ENCODE measurements at regions not wholly inside any gene's neighbourhood (a gene's known extent, or its start where the extent isn't known, plus 50 kb on each side); places are given as distances from the start of the nearest gene placed in this dataset.
A peak's percentile ranks its signal among the peaks of the same experiment; 100 is the strongest.

DNA sequence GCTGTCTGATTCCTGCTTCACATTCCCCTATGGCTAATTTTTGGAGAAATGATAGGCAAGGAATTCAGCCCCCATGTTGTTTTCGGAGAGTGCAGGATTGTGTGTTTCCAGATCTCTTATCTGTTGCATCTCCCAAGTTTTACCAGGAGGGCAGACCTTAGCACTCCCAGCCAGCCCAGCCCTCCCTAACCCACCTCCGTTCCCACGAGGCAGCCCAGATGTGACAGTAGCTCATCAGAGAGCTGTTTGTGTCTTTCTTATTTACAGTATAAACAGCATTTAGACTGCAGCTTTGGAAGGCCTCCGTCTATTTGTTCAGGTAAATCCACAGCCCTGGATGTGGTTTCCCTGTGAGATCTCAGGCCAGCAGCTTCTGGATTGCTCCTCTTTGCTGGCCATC, 91.6 kb downstream of the THNSL2 start:
- 87 to 94% methylated on average over 3 to 4 of the region's 4 CpGs for WGBS, 2 experiments (ENCODE audit: insufficient coverage in 1 of 2, insufficient read length in 1 of 2)
- H3K4me1 ChIP-seq (ENCODE audit: control insufficient read depth, insufficient read depth, low read length), result no peaks in the 10 kb centered on the region
- peaks cover 83% of the 10 kb centered on the region for H3K27me3 ChIP-seq (ENCODE audit: control insufficient read depth, insufficient read depth, low read length, poor library complexity, severe bottlenecking)
- Mint-ChIP-seq H3K4me3 (no peak overlapping the region), H3K27ac (no peak overlapping the region), H3K9me3 (no peaks in the 10 kb centered on the region), H3K4me1 (peaks cover 5% of the 10 kb centered on the region), H3K27me3 (ENCODE audit: insufficient read depth) (peaks cover 89% of the 10 kb centered on the region), H3K36me3 (ENCODE audit: low read depth) (no peaks in the 10 kb centered on the region)
- no peaks in the 10 kb centered on the region for H3K36me3 ChIP-seq (ENCODE audit: control insufficient read depth, insufficient read depth, low read length)
- no peak overlapping the region for H3K9ac ChIP-seq (ENCODE audit: extremely low read depth, low read length, poor library complexity, severe bottlenecking)
- TF ChIP-seq, protein P1, sequence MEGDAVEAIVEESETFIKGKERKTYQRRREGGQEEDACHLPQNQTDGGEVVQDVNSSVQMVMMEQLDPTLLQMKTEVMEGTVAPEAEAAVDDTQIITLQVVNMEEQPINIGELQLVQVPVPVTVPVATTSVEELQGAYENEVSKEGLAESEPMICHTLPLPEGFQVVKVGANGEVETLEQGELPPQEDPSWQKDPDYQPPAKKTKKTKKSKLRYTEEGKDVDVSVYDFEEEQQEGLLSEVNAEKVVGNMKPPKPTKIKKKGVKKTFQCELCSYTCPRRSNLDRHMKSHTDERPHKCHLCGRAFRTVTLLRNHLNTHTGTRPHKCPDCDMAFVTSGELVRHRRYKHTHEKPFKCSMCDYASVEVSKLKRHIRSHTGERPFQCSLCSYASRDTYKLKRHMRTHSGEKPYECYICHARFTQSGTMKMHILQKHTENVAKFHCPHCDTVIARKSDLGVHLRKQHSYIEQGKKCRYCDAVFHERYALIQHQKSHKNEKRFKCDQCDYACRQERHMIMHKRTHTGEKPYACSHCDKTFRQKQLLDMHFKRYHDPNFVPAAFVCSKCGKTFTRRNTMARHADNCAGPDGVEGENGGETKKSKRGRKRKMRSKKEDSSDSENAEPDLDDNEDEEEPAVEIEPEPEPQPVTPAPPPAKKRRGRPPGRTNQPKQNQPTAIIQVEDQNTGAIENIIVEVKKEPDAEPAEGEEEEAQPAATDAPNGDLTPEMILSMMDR (conservative IDR thresholded peaks at IDR 0.05), result no peak
- no peak overlapping the region for H3K4me3 ChIP-seq (ENCODE audit: low read length)
- H3K27ac ChIP-seq (ENCODE audit: low read depth, low read length), result no peak overlapping the region
- no peak for DNase-seq
- no peaks in the 10 kb centered on the region for H3K9me3 ChIP-seq (ENCODE audit: control insufficient read depth, low read length)

DNA sequence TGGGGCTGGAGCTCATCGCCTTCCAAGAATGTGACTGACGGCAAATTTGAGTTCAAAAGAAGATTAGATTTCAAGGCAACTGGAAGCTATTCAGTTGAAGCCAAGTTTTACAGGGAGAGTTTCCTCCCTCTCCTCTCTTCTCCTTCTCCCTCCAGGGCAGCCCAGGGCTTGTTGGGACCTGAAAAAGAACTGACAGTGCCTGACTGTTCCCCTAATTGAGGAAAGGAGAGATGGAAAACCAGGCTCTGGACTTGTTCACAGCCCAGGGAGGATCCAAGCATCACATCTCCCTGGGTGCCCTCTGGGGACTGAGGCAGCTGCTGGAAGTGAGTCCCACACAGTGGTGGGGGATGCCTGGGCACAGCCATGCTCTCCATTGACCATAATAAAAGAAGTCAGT, 88.1 kb downstream of the THNSL2 start:
- DNase-seq, result no peak
- no peak overlapping the region for H3K4me3 ChIP-seq (ENCODE audit: low read length)
- Mint-ChIP-seq H3K36me3 (ENCODE audit: low read depth) (no peaks in the 10 kb centered on the region), H3K9me3 (no peaks in the 10 kb centered on the region), H3K27me3 (ENCODE audit: insufficient read depth) (peaks cover 91% of the 10 kb centered on the region), H3K27ac (no peak overlapping the region), H3K4me1 (peaks cover 11% of the 10 kb centered on the region), H3K4me3 (no peak overlapping the region)
- H3K9me3 ChIP-seq (ENCODE audit: control insufficient read depth, low read length), result no peaks in the 10 kb centered on the region
- no peaks in the 10 kb centered on the region for H3K36me3 ChIP-seq (ENCODE audit: control insufficient read depth, insufficient read depth, low read length)
- no peak overlapping the region for H3K27ac ChIP-seq (ENCODE audit: low read depth, low read length)
- H3K9ac ChIP-seq (ENCODE audit: extremely low read depth, low read length, poor library complexity, severe bottlenecking), result no peak overlapping the region
- H3K27me3 ChIP-seq (ENCODE audit: control insufficient read depth, insufficient read depth, low read length, poor library complexity, severe bottlenecking), result peaks cover 88% of the 10 kb centered on the region
- peaks cover 3% of the 10 kb centered on the region for H3K4me1 ChIP-seq (ENCODE audit: control insufficient read depth, insufficient read depth, low read length)
- TF ChIP-seq, protein P1 (conservative IDR thresholded peaks at IDR 0.05), result no peak
- 93 to 94% methylated on average over 2 of the region's 2 CpGs for WGBS, 2 experiments (ENCODE audit: insufficient coverage in 1 of 2, insufficient read length in 1 of 2)

DNA sequence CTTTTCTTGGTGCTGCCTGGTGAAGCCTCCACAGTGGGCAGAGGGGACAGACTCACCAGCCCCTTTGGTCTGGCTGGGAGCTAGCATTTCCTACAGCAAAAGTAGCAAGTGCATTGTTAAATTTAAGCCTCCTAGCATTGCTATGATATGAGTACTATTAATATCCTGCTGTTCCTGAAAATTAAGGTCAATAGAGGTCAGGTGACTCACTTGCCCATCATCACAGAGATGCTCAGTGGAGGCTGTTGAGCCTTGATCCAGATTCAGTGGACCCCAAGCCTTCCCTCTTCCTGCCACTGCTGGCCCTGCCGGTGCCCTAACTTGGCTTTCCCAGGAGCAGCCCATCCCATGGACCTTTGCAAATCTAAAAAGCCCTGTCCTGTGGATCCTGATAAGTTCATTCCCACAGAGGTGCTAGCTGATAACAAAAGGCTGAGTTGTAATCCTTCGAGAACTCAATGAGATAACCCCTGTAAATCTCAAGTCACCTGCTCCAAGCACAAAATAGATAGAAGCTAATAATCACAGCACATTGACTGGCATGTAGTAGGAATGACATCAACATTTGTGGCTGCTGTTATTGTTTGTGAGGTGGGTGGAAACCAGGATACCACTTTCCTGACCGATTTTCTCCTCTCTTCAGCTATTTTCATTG, 84.4 kb downstream of the THNSL2 start:
- TF ChIP-seq, protein P1 (conservative IDR thresholded peaks at IDR 0.05), result no peak
- no peaks in the 10 kb centered on the region for H3K9me3 ChIP-seq (ENCODE audit: control insufficient read depth, low read length)
- H3K4me1 Mint-ChIP-seq, result peaks cover 6% of the 10 kb centered on the region
- H3K27me3 Mint-ChIP-seq (ENCODE audit: insufficient read depth), result peaks cover 91% of the 10 kb centered on the region
- H3K27me3 ChIP-seq (ENCODE audit: control insufficient read depth, insufficient read depth, low read length, poor library complexity, severe bottlenecking), result peaks cover 72% of the 10 kb centered on the region
- no peak overlapping the region for H3K4me3 ChIP-seq (ENCODE audit: low read length)
- no peaks in the 10 kb centered on the region for H3K36me3 ChIP-seq (ENCODE audit: control insufficient read depth, insufficient read depth, low read length)
- peaks cover 3% of the 10 kb centered on the region for H3K4me1 ChIP-seq (ENCODE audit: control insufficient read depth, insufficient read depth, low read length)
- no peaks in the 10 kb centered on the region for H3K36me3 Mint-ChIP-seq (ENCODE audit: low read depth)
- no peak overlapping the region for H3K27ac ChIP-seq (ENCODE audit: low read depth, low read length)
- WGBS, 2 experiments (ENCODE audit: insufficient coverage in 1 of 2, insufficient read length in 1 of 2), result 52 to 80% methylated on average over 1 to 3 of the region's 3 CpGs
- H3K9ac ChIP-seq (ENCODE audit: extremely low read depth, low read length, poor library complexity, severe bottlenecking), result no peak overlapping the region
- no peak overlapping the region for H3K4me3 Mint-ChIP-seq
- peak; percentile 70 for DNase-seq
- H3K27ac Mint-ChIP-seq, result no peak overlapping the region
- H3K9me3 Mint-ChIP-seq, result no peaks in the 10 kb centered on the region

Measured in endodermal cell (in vitro differentiated cells).